ENCODE measurements at regions not wholly inside any gene's neighbourhood (a gene's known extent, or its start where the extent isn't known, plus 50 kb on each side); places are given as distances from the start of the nearest gene placed in this dataset.

- no peak overlapping the region for H3K4me3 ChIP-seq
- H3K4me2 ChIP-seq, result no peak overlapping the region
- no peaks in the 10 kb centered on the region for H3K79me2 ChIP-seq (ENCODE audit: low read depth)
- H2AFZ ChIP-seq, result no peak overlapping the region
- no peak for DNase-seq
- H3K36me3 ChIP-seq (ENCODE audit: low read depth), result no peaks in the 10 kb centered on the region
- no peaks in the 10 kb centered on the region for H3K9me3 ChIP-seq (ENCODE audit: insufficient read depth, low read depth)
- no peaks in the 10 kb centered on the region for H3K9me2 ChIP-seq (ENCODE audit: insufficient read depth)
- no peaks in the 10 kb centered on the region for H3K4me1 ChIP-seq (replicated peaks; ENCODE audit: insufficient read depth)
- TF ChIP-seq EZH2 (IDR thresholded peaks at IDR 0.05; ENCODE audit: low read depth) (no peak), CTCF (conservative IDR thresholded peaks at IDR 0.05) (no peak)
- POLR2A ChIA-PET (ENCODE audit: unreplicated experiment), result no interaction called here
- no TSS peak for BruUV-seq (replicated peaks)
- H3K27me3 ChIP-seq (ENCODE audit: insufficient read depth, low read depth), result no peaks in the 10 kb centered on the region
- no peak overlapping the region for H3K27ac ChIP-seq
- intact Hi-C loops (cut with micrococcal nuclease; ENCODE audit: unreplicated experiment), result no loop called here
- H4K20me1 ChIP-seq (ENCODE audit: insufficient read depth), result no peaks in the 10 kb centered on the region
- H3F3A ChIP-seq (ENCODE audit: insufficient read depth, low read depth), result no peaks in the 10 kb centered on the region
- CTCF ChIA-PET, result no interaction called here
Observed at GRCh38 chr16:52051414-52052172, 495.4 kb downstream of the TOX3 start.

- H3K4me3 ChIP-seq, result no peak overlapping the region
- no peaks in the 10 kb centered on the region for H3K79me2 ChIP-seq (ENCODE audit: low read depth)
- H3K9me2 ChIP-seq (ENCODE audit: insufficient read depth), result no peaks in the 10 kb centered on the region
- no peak overlapping the region for H3K27ac ChIP-seq
- no peak for TF ChIP-seq EZH2 (IDR thresholded peaks at IDR 0.05; ENCODE audit: low read depth)
- TF ChIP-seq CTCF (conservative IDR thresholded peaks at IDR 0.05), result no peak
- intact Hi-C loops (cut with micrococcal nuclease; ENCODE audit: unreplicated experiment), result no loop called here
- CTCF ChIA-PET, result no interaction called here
- no peak overlapping the region for H2AFZ ChIP-seq
- H3K27me3 ChIP-seq (ENCODE audit: insufficient read depth, low read depth), result no peaks in the 10 kb centered on the region
- BruUV-seq (replicated peaks), result no TSS peak
- H3F3A ChIP-seq (ENCODE audit: insufficient read depth, low read depth), result no peaks in the 10 kb centered on the region
- no peaks in the 10 kb centered on the region for H3K9me3 ChIP-seq (ENCODE audit: insufficient read depth, low read depth)
- H3K4me1 ChIP-seq (replicated peaks; ENCODE audit: insufficient read depth), result no peaks in the 10 kb centered on the region
- no peaks in the 10 kb centered on the region for H3K36me3 ChIP-seq (ENCODE audit: low read depth)
- no peaks in the 10 kb centered on the region for H4K20me1 ChIP-seq (ENCODE audit: insufficient read depth)
- no peak for DNase-seq
- POLR2A ChIA-PET (ENCODE audit: unreplicated experiment), result no interaction called here
- no peak overlapping the region for H3K4me2 ChIP-seq
Observed at GRCh38 chr16:52050418-52050817, 496.5 kb downstream of the TOX3 start.

GRCh38 chr16:52035436-52035835 is 511.5 kb downstream of the TOX3 start:
- H3K4me2 ChIP-seq, result no peak overlapping the region
- intact Hi-C loops (cut with micrococcal nuclease; ENCODE audit: unreplicated experiment), result no loop called here
- no peaks in the 10 kb centered on the region for H3K9me3 ChIP-seq (ENCODE audit: insufficient read depth, low read depth)
- H4K20me1 ChIP-seq (ENCODE audit: insufficient read depth), result no peaks in the 10 kb centered on the region
- H3K4me1 ChIP-seq (replicated peaks; ENCODE audit: insufficient read depth), result no peaks in the 10 kb centered on the region
- no TSS peak for BruUV-seq (replicated peaks)
- H2AFZ ChIP-seq, result no peak overlapping the region
- H3K4me3 ChIP-seq, result no peak overlapping the region
- H3F3A ChIP-seq (ENCODE audit: insufficient read depth, low read depth), result no peaks in the 10 kb centered on the region
- no peak overlapping the region for H3K27ac ChIP-seq
- CTCF ChIA-PET, result no interaction called here
- no peak for TF ChIP-seq EZH2 (IDR thresholded peaks at IDR 0.05; ENCODE audit: low read depth)
- no peak for TF ChIP-seq CTCF (conservative IDR thresholded peaks at IDR 0.05)
- H3K27me3 ChIP-seq (ENCODE audit: insufficient read depth, low read depth), result no peaks in the 10 kb centered on the region
- no peaks in the 10 kb centered on the region for H3K36me3 ChIP-seq (ENCODE audit: low read depth)
- H3K79me2 ChIP-seq (ENCODE audit: low read depth), result no peaks in the 10 kb centered on the region
- POLR2A ChIA-PET (ENCODE audit: unreplicated experiment), result no interaction called here
- DNase-seq, result no peak
- H3K9me2 ChIP-seq (ENCODE audit: insufficient read depth), result no peaks in the 10 kb centered on the region
